Panc1 (cell line): ENCODE measurements at regions not wholly inside any gene's neighbourhood (a gene's known extent, or its start where the extent isn't known, plus 50 kb on each side); places are given as distances from the start of the nearest gene placed in this dataset.

Source experiments
- ATAC-seq: fragments of 200-7000 bp; cut with Tn5 transposase; 2 replicates; pipeline ENCODE4 v1.9.1; 2020; ENCODE audit warnings: mild to moderate bottlenecking, moderate library complexity
- BruUV-seq: library from RNA; stranded (reverse); fragments of 400-500 nt; replicated peaks from 2 replicates; lab custom pipeline; 2021; lab: Mats Ljungman, UMichigan
- CTCF ChIA-PET: fragments of 300-600 bp; sonication (Branson Sonifier 250); formaldehyde crosslinking; loops from one replicate; lab custom pipeline; 2022; ENCODE audit warnings: antibody characterized with exemption; lab: Charles Lee
- POLR2A ChIA-PET: fragments of 300-600 bp; sonication (Branson Sonifier 250); formaldehyde crosslinking; loops from one replicate; lab custom pipeline; 2022; ENCODE audit warnings: antibody characterized with exemption; lab: Charles Lee
- DNase-seq: peaks from one replicate; pipeline ENCODE4 v3.0.0-alpha.2; 2010; ENCODE audit warnings: low read depth, low spot score
- H3K27ac ChIP-seq: 2 replicates; pipeline ENCODE4 v1.5.1; 2011; ENCODE audit warnings: mild to moderate bottlenecking, low read length, inconsistent platforms
- H3K27me3 ChIP-seq: fragments of 200-500 bp; sonication (Bioruptor generic); 2 replicates; pipeline ENCODE4 v1.6.0; 2014; ENCODE audit warnings: low read length, inconsistent platforms; ENCODE audit not compliant: control insufficient read depth, insufficient read depth
- H3K36me3 ChIP-seq: fragments of 200-500 bp; sonication (Bioruptor generic); 2 replicates; pipeline ENCODE4 v1.5.1; 2014; ENCODE audit warnings: inconsistent platforms, mild to moderate bottlenecking, low read length, moderate library complexity; ENCODE audit not compliant: control insufficient read depth, insufficient read depth
- H3K4me1 ChIP-seq: 2 replicates; pipeline ENCODE4 v1.5.1; 2011; ENCODE audit warnings: inconsistent platforms, mild to moderate bottlenecking, low read length, moderate library complexity; ENCODE audit not compliant: control insufficient read depth, insufficient read depth
- H3K4me3 ChIP-seq, 2 experiments: 2 replicates each; pipeline ENCODE4 v1.5.1; 2011 to 2012; ENCODE audit warnings: low read depth in 2 of 2, low read length in 2 of 2, mild to moderate bottlenecking in 2 of 2, inconsistent platforms in 1 of 2, moderate library complexity in 1 of 2
- H3K9me3 ChIP-seq: fragments of 200-500 bp; sonication (Bioruptor generic); 2 replicates; pipeline ENCODE4 v1.5.1; 2014; ENCODE audit warnings: low read depth, mild to moderate bottlenecking, inconsistent platforms, low read length, moderate library complexity; ENCODE audit not compliant: control insufficient read depth, insufficient read depth
- CTCF ChIP-seq: fragments of 450-650 bp; IDR thresholded peaks from 2 replicates; pipeline ENCODE4 v1.5.1; 2017; ENCODE audit warnings: mild to moderate bottlenecking
- POLR2AphosphoS5 ChIP-seq: IDR thresholded peaks from 2 replicates; pipeline ENCODE4 v1.6.1; 2012; ENCODE audit warnings: mild to moderate bottlenecking, low read depth, low read length, moderate library complexity
- REST ChIP-seq, 2 experiments: IDR thresholded peaks; 2 replicates each; pipeline ENCODE4 v1.6.1; 2011 to 2012; ENCODE audit warnings: low read depth in 2 of 2, control low read depth in 1 of 2, low read length in 1 of 2, mild to moderate bottlenecking in 1 of 2, moderate library complexity in 1 of 2; ENCODE audit not compliant: insufficient read depth in 1 of 2
- SIN3A ChIP-seq: IDR thresholded peaks from 2 replicates; pipeline ENCODE4 v1.6.1; 2012; ENCODE audit warnings: low read depth, mild to moderate bottlenecking, low read length, moderate library complexity, borderline replicate concordance; ENCODE audit not compliant: insufficient read depth
- TCF7L2 ChIP-seq: IDR thresholded peaks from 2 replicates; pipeline ENCODE4 v1.6.1; 2011; ENCODE audit warnings: mild to moderate bottlenecking, low read depth, low read length, inconsistent platforms
- in situ Hi-C: cut with HindIII; loops from 2 replicates; pipeline ENCODE4 v1.10.0; 2016; ENCODE audit warnings: low sequenced_read_pairs, low pct_unique_long_range_greater_than_20kb
- intact Hi-C: fragments of 100-400 bp; cut with micrococcal nuclease; formaldehyde crosslinking; loops from one replicate; pipeline ENCODE4 v1.10.0; 2022; ENCODE audit not compliant: unreplicated experiment

- Histone ChIP-seq H3K27ac (no peak overlapping the region), H3K27me3 (no peaks in the 10 kb centered on the region), H3K9me3 (no peaks in the 10 kb centered on the region), H3K36me3 (no peaks in the 10 kb centered on the region), H3K4me1 (no peaks in the 10 kb centered on the region), H3K4me3 (no peak overlapping the region)
- no TSS peak for BruUV-seq
- ATAC-seq (no peak), DNase-seq (no peak)
- ChIA-PET CTCF (no interaction called here), POLR2A (no interaction called here)
- in situ Hi-C loops (no loop called here), intact Hi-C loops (no loop called here)
- TF ChIP-seq SIN3A (no peak), CTCF (no peak), POLR2AphosphoS5 (no peak), REST (IDR thresholded peaks at IDR 0.05; ENCODE audit: insufficient read depth in 1 of 2, low read depth in 2 of 2, low read length in 1 of 2) (no peak), TCF7L2 (no peak)
Observed at GRCh38 chr9:107949061-107949460, 459.5 kb upstream of the KLF4 start.

GRCh38 chr9:107948601-107949000 lies 459.0 kb upstream of the KLF4 start:
- Histone ChIP-seq H3K4me1 (no peaks in the 10 kb centered on the region), H3K9me3 (no peaks in the 10 kb centered on the region), H3K27me3 (no peaks in the 10 kb centered on the region), H3K36me3 (no peaks in the 10 kb centered on the region), H3K27ac (no peak overlapping the region), H3K4me3 (no peak overlapping the region)
- DNase-seq (no peak), ATAC-seq (no peak)
- TF ChIP-seq POLR2AphosphoS5 (no peak), CTCF (no peak), SIN3A (no peak), REST (IDR thresholded peaks at IDR 0.05; ENCODE audit: insufficient read depth in 1 of 2, low read depth in 2 of 2, low read length in 1 of 2) (no peak), TCF7L2 (no peak)
- POLR2A ChIA-PET = no interaction called here
- in situ Hi-C loops = no loop called here
- BruUV-seq = no TSS peak
- intact Hi-C loops = no loop called here
- CTCF ChIA-PET = no interaction called here
